ENCODE measurements at regions not wholly inside any gene's neighbourhood (a gene's known extent, or its start where the extent isn't known, plus 50 kb on each side); places are given as distances from the start of the nearest gene placed in this dataset.

GRCh38 chr5:34533582-34534522 lies 122.3 kb upstream of the RAI14 start:
- DNase-seq (ENCODE audit: low spot score) = no peak

- no peak for DNase-seq (ENCODE audit: low spot score)
Observed at GRCh38 chr5:34534523-34535103, 121.5 kb upstream of the RAI14 start.

- no peak for DNase-seq (ENCODE audit: low spot score)
Observed at GRCh38 chr5:34535433-34535832, 120.7 kb upstream of the RAI14 start.

GRCh38 chr5:34535944-34536623 lies 120.0 kb upstream of the RAI14 start:
- no peak for DNase-seq (ENCODE audit: low spot score)

- no peak for DNase-seq (ENCODE audit: low spot score)
Observed at GRCh38 chr5:34536699-34537098, 119.4 kb upstream of the RAI14 start.

- no peak for DNase-seq (ENCODE audit: low spot score)
Observed at GRCh38 chr5:34538026-34538672, 118.0 kb upstream of the RAI14 start.

GRCh38 chr5:34539183-34539582 lies 116.9 kb upstream of the RAI14 start:
- DNase-seq (ENCODE audit: low spot score) = no peak

- DNase-seq (ENCODE audit: low spot score) = no peak
Observed at GRCh38 chr5:34541067-34541466, 115.1 kb upstream of the RAI14 start.

GRCh38 chr5:34542818-34543217 lies 113.3 kb upstream of the RAI14 start:
- DNase-seq (ENCODE audit: low spot score) = no peak

GRCh38 chr5:34543687-34544086 lies 112.4 kb upstream of the RAI14 start:
- DNase-seq (ENCODE audit: low spot score) = no peak

GRCh38 chr5:34544403-34544802 lies 111.7 kb upstream of the RAI14 start:
- DNase-seq (ENCODE audit: low spot score) = no peak

GRCh38 chr5:34545164-34545563 lies 111.0 kb upstream of the RAI14 start:
- DNase-seq (ENCODE audit: low spot score) = no peak

GRCh38 chr5:34545626-34546025 lies 110.5 kb upstream of the RAI14 start:
- DNase-seq (ENCODE audit: low spot score) = no peak

- DNase-seq (ENCODE audit: low spot score) = no peak
Observed at GRCh38 chr5:34547300-34548085, 108.6 kb upstream of the RAI14 start.

- DNase-seq (ENCODE audit: low spot score) = no peak
Observed at GRCh38 chr5:34548086-34548403, 108.1 kb upstream of the RAI14 start.

GRCh38 chr5:34550247-34550646 lies 105.9 kb upstream of the RAI14 start:
- DNase-seq (ENCODE audit: low spot score) = no peak

GRCh38 chr5:34550964-34551363 lies 105.2 kb upstream of the RAI14 start:
- DNase-seq (ENCODE audit: low spot score) = no peak

- no peak for DNase-seq (ENCODE audit: low spot score)
Observed at GRCh38 chr5:34551911-34552433, 104.2 kb upstream of the RAI14 start.

GRCh38 chr5:34552686-34553085 lies 103.4 kb upstream of the RAI14 start:
- no peak for DNase-seq (ENCODE audit: low spot score)

- no peak for DNase-seq (ENCODE audit: low spot score)
Observed at GRCh38 chr5:34553581-34553980, 102.5 kb upstream of the RAI14 start.

GRCh38 chr5:34554641-34555040 lies 101.5 kb upstream of the RAI14 start:
- no peak for DNase-seq (ENCODE audit: low spot score)
